ENCODE measurements at regions not wholly inside any gene's neighbourhood (a gene's known extent, or its start where the extent isn't known, plus 50 kb on each side); places are given as distances from the start of the nearest gene placed in this dataset.
"Not testable (repeated sequence)": the region's sequence is repeated elsewhere in the genome, so short reads cannot be mapped to it uniquely, and the experiment has no call there.

DNA sequence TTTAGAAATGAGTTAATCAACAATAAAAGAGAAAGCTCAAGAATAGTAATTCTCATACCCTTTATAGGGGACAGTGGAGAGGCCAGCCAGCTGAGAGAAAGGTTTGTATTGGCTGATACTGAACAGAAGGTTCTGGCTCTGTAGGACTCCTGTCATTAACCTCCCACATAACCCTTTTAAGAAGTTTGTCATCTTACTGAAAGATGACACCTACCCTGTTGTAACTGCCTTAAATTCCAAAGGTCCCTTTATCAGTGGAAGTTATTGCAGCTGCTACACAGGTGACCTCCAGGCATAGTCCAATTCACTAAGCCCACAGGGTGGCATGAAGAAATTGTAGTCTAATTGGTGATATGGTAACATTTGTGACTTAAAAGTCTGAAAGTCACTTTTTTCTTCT, 790.1 kb downstream of the TENT5A start:
- Mint-ChIP-seq H3K4me1 (no peaks in the 10 kb centered on the region), H3K9me3 (no peaks in the 10 kb centered on the region), H3K4me3 (no peak overlapping the region), H3K27ac (no peak overlapping the region), H3K27me3 (no peaks in the 10 kb centered on the region), H3K36me3 (no peaks in the 10 kb centered on the region)
- POLR2A ChIA-PET = no interaction called here
- ATAC-seq (ENCODE audit: low read depth) (no peak), DNase-seq (no peak)

GRCh38 chr6:80961166-80961565, 791.3 kb downstream of the TENT5A start:
- ATAC-seq (ENCODE audit: low read depth) (no peak), DNase-seq (no peak)
- H3K27me3 Mint-ChIP-seq = no peaks in the 10 kb centered on the region
- no peak overlapping the region for H3K27ac Mint-ChIP-seq
- POLR2A ChIA-PET = no interaction called here
- H3K9me3 Mint-ChIP-seq = no peaks in the 10 kb centered on the region
- no peak overlapping the region for H3K4me3 Mint-ChIP-seq
- H3K36me3 Mint-ChIP-seq = no peaks in the 10 kb centered on the region
- H3K4me1 Mint-ChIP-seq = no peaks in the 10 kb centered on the region

DNA sequence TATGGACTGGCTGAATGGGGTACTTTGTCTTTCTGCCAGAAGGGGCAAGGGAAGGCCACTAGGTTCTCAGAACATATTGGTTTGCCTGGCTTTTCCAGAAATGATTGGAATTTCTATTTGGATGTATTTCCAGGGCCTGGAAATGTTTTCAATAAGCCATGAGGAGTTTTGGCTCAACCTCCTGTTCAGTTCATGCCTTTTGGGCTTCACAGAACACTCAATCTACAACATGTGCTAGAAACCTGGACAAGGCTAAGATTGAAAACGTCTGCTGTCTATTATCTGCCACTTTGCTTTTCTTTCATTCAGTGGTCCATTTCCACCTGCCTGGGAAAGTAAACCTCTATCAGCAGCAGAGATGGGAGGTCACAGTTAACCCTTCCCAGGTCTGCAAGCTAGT, 793.4 kb downstream of the TENT5A start:
- Mint-ChIP-seq H3K27me3 (no peaks in the 10 kb centered on the region), H3K36me3 (no peaks in the 10 kb centered on the region), H3K4me3 (no peak overlapping the region), H3K27ac (no peak overlapping the region), H3K4me1 (no peaks in the 10 kb centered on the region), H3K9me3 (no peaks in the 10 kb centered on the region)
- DNase-seq (no peak), ATAC-seq (ENCODE audit: low read depth) (no peak)
- POLR2A ChIA-PET = no interaction called here

GRCh38 chr6:80956898-80957297, 795.6 kb downstream of the TENT5A start:
- ATAC-seq (ENCODE audit: low read depth) (no peak), DNase-seq (no peak)
- Mint-ChIP-seq H3K36me3 (no peaks in the 10 kb centered on the region), H3K4me1 (no peaks in the 10 kb centered on the region), H3K9me3 (no peaks in the 10 kb centered on the region), H3K27ac (no peak overlapping the region), H3K4me3 (no peak overlapping the region), H3K27me3 (no peaks in the 10 kb centered on the region)
- POLR2A ChIA-PET = no interaction called here

- H3K27ac Mint-ChIP-seq; H3K36me3 Mint-ChIP-seq; H3K9me3 Mint-ChIP-seq; ATAC-seq (ENCODE audit: low read depth); H3K4me3 Mint-ChIP-seq; H3K27me3 Mint-ChIP-seq; H3K4me1 Mint-ChIP-seq; POLR2A ChIA-PET; DNase-seq: not testable (repeated sequence)
Observed at GRCh38 chr6:80952479-80952878, 800.0 kb downstream of the TENT5A start.

DNA sequence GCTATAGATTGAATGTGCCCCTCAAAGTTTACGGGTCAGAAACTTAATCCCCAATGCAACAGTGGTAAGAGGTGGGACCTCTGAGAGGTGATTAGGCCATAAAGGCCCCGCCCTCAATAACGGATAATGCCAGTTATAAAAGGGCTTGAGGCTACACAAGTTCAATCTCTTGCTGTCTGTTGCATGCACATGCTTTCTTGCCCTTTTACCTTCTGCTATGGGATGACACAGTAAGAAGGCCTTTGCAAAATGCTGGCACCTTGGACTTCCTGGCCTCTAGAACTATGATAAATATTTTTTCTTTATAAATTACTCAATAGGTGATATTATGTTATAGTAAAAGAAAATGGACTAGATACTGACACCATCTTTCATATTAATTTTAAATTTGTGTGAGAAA, 806.1 kb downstream of the TENT5A start:
- no peak overlapping the region for H3K27ac Mint-ChIP-seq
- POLR2A ChIA-PET = no interaction called here
- no peaks in the 10 kb centered on the region for H3K9me3 Mint-ChIP-seq
- DNase-seq (no peak), ATAC-seq (ENCODE audit: low read depth) (no peak)
- H3K27me3 Mint-ChIP-seq = no peaks in the 10 kb centered on the region
- H3K4me1 Mint-ChIP-seq = no peaks in the 10 kb centered on the region
- H3K36me3 Mint-ChIP-seq = no peaks in the 10 kb centered on the region
- H3K4me3 Mint-ChIP-seq = no peak overlapping the region

DNA sequence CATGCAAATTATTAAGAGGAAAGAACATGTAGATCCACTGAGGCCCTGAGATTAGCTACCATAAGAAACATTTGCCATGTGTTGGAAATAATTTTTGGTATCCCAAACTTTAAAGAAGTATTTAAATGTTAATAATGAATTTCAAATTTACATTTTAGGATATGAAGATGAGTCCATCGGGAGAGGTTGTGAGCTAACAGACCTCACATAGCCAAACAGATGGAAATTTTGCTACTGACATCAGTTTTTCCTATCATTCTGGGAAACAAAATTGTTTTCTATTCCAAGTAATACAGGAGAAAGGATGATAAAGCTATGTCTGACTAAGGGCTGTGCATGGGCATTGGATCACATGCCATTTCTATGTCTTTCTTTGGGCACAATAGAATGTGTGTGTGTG, 809.6 kb downstream of the TENT5A start:
- Mint-ChIP-seq H3K27me3 (no peaks in the 10 kb centered on the region), H3K36me3 (no peaks in the 10 kb centered on the region), H3K9me3 (no peaks in the 10 kb centered on the region), H3K4me1 (no peaks in the 10 kb centered on the region), H3K27ac (no peak overlapping the region), H3K4me3 (no peak overlapping the region)
- DNase-seq = no peak
- POLR2A ChIA-PET = no interaction called here
- ATAC-seq (ENCODE audit: low read depth) = no peak

DNA sequence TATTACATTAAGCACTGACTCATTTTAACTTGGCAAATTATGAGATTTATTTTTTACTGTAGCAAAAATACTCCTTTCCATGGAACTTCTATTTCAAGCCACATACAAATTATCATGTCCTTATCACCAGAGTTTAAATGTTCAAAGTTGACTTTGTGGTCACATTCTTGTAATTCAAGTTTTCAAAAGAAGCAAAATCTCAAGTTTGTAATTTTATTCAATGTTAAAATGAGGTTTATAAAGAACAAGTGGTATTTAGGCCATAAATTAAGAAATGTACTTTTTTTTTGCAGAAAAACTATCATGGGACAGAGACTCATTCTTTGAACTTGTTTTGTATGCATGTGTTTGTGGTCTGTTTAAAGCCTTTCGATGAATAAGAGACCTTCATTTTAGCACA, 811.5 kb downstream of the TENT5A start:
- no peaks in the 10 kb centered on the region for H3K36me3 Mint-ChIP-seq
- ATAC-seq (ENCODE audit: low read depth) = no peak
- peaks cover 2% of the 10 kb centered on the region for H3K9me3 Mint-ChIP-seq
- POLR2A ChIA-PET = no interaction called here
- no peaks in the 10 kb centered on the region for H3K27me3 Mint-ChIP-seq
- no peak overlapping the region for H3K27ac Mint-ChIP-seq
- no peaks in the 10 kb centered on the region for H3K4me1 Mint-ChIP-seq
- DNase-seq = no peak
- no peak overlapping the region for H3K4me3 Mint-ChIP-seq

GRCh38 chr6:80940571-80940970, 811.9 kb downstream of the TENT5A start:
- no peaks in the 10 kb centered on the region for H3K27me3 Mint-ChIP-seq
- ATAC-seq (ENCODE audit: low read depth) (no peak), DNase-seq (no peak)
- no peak overlapping the region for H3K4me3 Mint-ChIP-seq
- H3K36me3 Mint-ChIP-seq = no peaks in the 10 kb centered on the region
- POLR2A ChIA-PET = no interaction called here
- peaks cover 2% of the 10 kb centered on the region for H3K9me3 Mint-ChIP-seq
- H3K27ac Mint-ChIP-seq = no peak overlapping the region
- H3K4me1 Mint-ChIP-seq = no peaks in the 10 kb centered on the region

GRCh38 chr6:80939898-80940297, 812.6 kb downstream of the TENT5A start:
- POLR2A ChIA-PET = no interaction called here
- Mint-ChIP-seq H3K27ac (no peak overlapping the region), H3K4me1 (no peaks in the 10 kb centered on the region), H3K36me3 (no peaks in the 10 kb centered on the region), H3K4me3 (no peak overlapping the region), H3K27me3 (no peaks in the 10 kb centered on the region), H3K9me3 (peaks cover 3% of the 10 kb centered on the region)
- ATAC-seq (ENCODE audit: low read depth) = no peak
- no peak for DNase-seq

GRCh38 chr6:80939480-80939879, 813.0 kb downstream of the TENT5A start:
- POLR2A ChIA-PET = no interaction called here
- Mint-ChIP-seq H3K36me3 (no peaks in the 10 kb centered on the region), H3K4me3 (no peak overlapping the region), H3K4me1 (no peaks in the 10 kb centered on the region), H3K27ac (no peak overlapping the region), H3K27me3 (no peaks in the 10 kb centered on the region), H3K9me3 (peaks cover 5% of the 10 kb centered on the region)
- DNase-seq = no peak
- ATAC-seq (ENCODE audit: low read depth) = no peak

DNA sequence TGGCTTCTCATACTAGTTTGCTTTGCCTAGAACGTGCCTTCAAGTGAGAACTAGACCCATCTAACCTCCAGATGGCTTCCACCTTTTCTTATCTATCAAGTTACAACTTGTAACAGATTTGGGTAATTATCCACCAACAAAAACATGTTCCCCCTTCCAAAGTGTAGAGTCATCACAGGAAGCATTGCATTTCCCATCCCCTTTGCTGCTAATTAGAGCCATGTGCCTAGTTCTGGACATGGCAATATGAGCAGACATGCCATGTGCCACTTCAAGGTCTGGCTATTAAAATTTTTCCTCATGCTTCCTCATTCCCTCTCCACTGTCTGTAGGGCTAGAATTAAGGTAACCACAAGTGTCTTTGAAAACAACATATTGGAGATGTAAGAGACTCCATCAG, 814.4 kb downstream of the TENT5A start:
- POLR2A ChIA-PET = no interaction called here

GRCh38 chr6:80932359-80932758, 820.1 kb downstream of the TENT5A start:
- Mint-ChIP-seq H3K27me3 (no peaks in the 10 kb centered on the region), H3K9me3 (peaks cover 5% of the 10 kb centered on the region), H3K4me3 (no peak overlapping the region), H3K36me3 (no peaks in the 10 kb centered on the region), H3K27ac (no peak overlapping the region), H3K4me1 (no peaks in the 10 kb centered on the region)
- no peak for DNase-seq
- POLR2A ChIA-PET = no interaction called here
- no peak for ATAC-seq (ENCODE audit: low read depth)

More for the DNA sequence above, 814.4 kb downstream of the TENT5A start:
- H3K4me1 Mint-ChIP-seq = no peaks in the 10 kb centered on the region
- no peaks in the 10 kb centered on the region for H3K36me3 Mint-ChIP-seq
- no peaks in the 10 kb centered on the region for H3K27me3 Mint-ChIP-seq
- DNase-seq = no peak
- H3K9me3 Mint-ChIP-seq = peaks cover 5% of the 10 kb centered on the region
- H3K4me3 Mint-ChIP-seq = no peak overlapping the region
- H3K27ac Mint-ChIP-seq = no peak overlapping the region
- no peak for ATAC-seq (ENCODE audit: low read depth)

DNA sequence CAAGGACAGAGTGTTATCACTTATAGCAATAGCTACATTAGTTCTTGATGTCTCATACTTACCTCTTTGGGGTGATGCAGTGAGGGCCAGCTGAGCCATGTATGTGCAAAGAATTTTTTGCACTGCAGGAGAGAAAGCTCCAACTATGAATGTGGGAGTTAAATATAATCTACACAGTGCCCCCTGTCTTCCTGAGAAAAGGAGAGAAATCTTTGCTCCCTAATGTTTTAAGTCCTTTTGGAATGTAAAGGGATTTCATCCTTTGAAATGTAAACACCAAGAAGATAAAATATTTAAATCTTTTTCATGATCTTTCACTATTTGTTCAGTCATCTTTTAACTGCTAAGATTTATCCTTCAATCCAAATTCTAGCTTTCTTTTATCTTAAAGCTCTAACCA, 822.1 kb downstream of the TENT5A start:
- peaks cover 2% of the 10 kb centered on the region for H3K9me3 Mint-ChIP-seq
- H3K4me1 Mint-ChIP-seq = no peaks in the 10 kb centered on the region
- H3K27ac Mint-ChIP-seq = no peak overlapping the region
- POLR2A ChIA-PET = no interaction called here
- no peaks in the 10 kb centered on the region for H3K27me3 Mint-ChIP-seq
- ATAC-seq (ENCODE audit: low read depth) (no peak), DNase-seq (no peak)
- no peaks in the 10 kb centered on the region for H3K36me3 Mint-ChIP-seq
- H3K4me3 Mint-ChIP-seq = no peak overlapping the region

DNA sequence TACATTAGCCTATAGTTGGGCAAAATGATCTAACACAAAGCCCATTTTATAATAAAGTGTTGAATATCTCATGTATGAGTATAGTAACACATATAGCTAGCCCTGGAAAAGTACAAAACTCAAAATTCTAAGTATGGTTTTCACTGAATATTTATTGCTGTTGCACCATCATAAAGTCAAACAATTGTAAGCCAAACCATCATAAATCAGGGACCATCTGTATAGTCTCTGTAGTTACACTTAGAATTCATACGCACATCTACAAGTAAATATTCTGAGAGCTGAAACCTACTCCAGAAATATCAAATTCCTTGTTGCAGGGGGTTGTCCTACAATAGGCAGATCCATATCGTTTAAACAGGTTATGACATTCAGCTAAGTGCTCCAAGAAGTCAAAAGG, 817.3 kb downstream of the BCKDHB start:
- no peaks in the 10 kb centered on the region for H3K36me3 Mint-ChIP-seq
- POLR2A ChIA-PET = no interaction called here
- H3K27ac Mint-ChIP-seq = no peak overlapping the region
- no peaks in the 10 kb centered on the region for H3K9me3 Mint-ChIP-seq
- DNase-seq = no peak
- no peak overlapping the region for H3K4me3 Mint-ChIP-seq
- ATAC-seq (ENCODE audit: low read depth) = no peak
- no peaks in the 10 kb centered on the region for H3K27me3 Mint-ChIP-seq
- H3K4me1 Mint-ChIP-seq = no peaks in the 10 kb centered on the region
